Calu3 (cell line): ENCODE measurements at regions not wholly inside any gene's neighbourhood (a gene's known extent, or its start where the extent isn't known, plus 50 kb on each side); places are given as distances from the start of the nearest gene placed in this dataset.

Experiments used
- BruUV-seq: library from RNA; stranded (reverse); fragments of 400-500 nt; replicated peaks from 2 replicates; lab custom pipeline; 2021; lab: Mats Ljungman, UMichigan
- CTCF ChIA-PET: fragments of 300-600 bp; sonication (Branson Sonifier 250); formaldehyde crosslinking; loops from one replicate; lab custom pipeline; 2022; ENCODE audit warnings: antibody characterized with exemption; lab: Charles Lee
- DNase-seq: peaks from one replicate; pipeline ENCODE4 v3.0.0; 2022
- H3K27ac Mint-ChIP-seq: one replicate; pipeline ENCODE4 v1.8.0; 2022; ENCODE audit warnings: mixed read lengths; ENCODE audit not compliant: unreplicated experiment
- H3K27me3 Mint-ChIP-seq: one replicate; pipeline ENCODE4 v1.8.0; 2022; ENCODE audit warnings: mixed read lengths; ENCODE audit not compliant: unreplicated experiment
- H3K36me3 Mint-ChIP-seq: one replicate; pipeline ENCODE4 v1.8.0; 2022; ENCODE audit warnings: mild to moderate bottlenecking, moderate library complexity, mixed read lengths; ENCODE audit not compliant: insufficient read depth, unreplicated experiment
- H3K4me1 Mint-ChIP-seq: one replicate; pipeline ENCODE4 v1.8.0; 2022; ENCODE audit warnings: mild to moderate bottlenecking, low read depth, mixed read lengths; ENCODE audit not compliant: unreplicated experiment
- H3K4me3 Mint-ChIP-seq: one replicate; pipeline ENCODE4 v1.8.0; 2022; ENCODE audit warnings: mild to moderate bottlenecking, low read depth, moderate library complexity, mixed read lengths; ENCODE audit not compliant: unreplicated experiment
- H3K9me3 Mint-ChIP-seq: one replicate; pipeline ENCODE4 v1.8.0; 2022; ENCODE audit warnings: low read depth, mixed read lengths; ENCODE audit not compliant: unreplicated experiment
- CTCF ChIP-seq: fragments of 200-600 bp; IDR thresholded peaks from one replicate; pipeline ENCODE4 v1.8.0; 2022; ENCODE audit warnings: antibody characterized with exemption; ENCODE audit not compliant: unreplicated experiment
- intact Hi-C: fragments of 100-400 bp; cut with micrococcal nuclease; formaldehyde crosslinking; loops from one replicate; pipeline ENCODE4 v1.10.0; 2022; ENCODE audit not compliant: unreplicated experiment

- no peak for DNase-seq
- no peak overlapping the region for H3K27ac Mint-ChIP-seq
- CTCF ChIA-PET, result no interaction called here
Observed at GRCh38 chr7:27305854-27306253, 63.3 kb downstream of the EVX1 start.

GRCh38 chr7:27312820-27313219 is 70.2 kb downstream of the EVX1 start:
- H3K36me3 Mint-ChIP-seq, result no peaks in the 10 kb centered on the region
- CTCF ChIA-PET, result no interaction called here
- no peak overlapping the region for H3K27ac Mint-ChIP-seq
- no peaks in the 10 kb centered on the region for H3K27me3 Mint-ChIP-seq
- peaks cover 27% of the 10 kb centered on the region for H3K4me1 Mint-ChIP-seq
- H3K4me3 Mint-ChIP-seq, result no peak overlapping the region
- H3K9me3 Mint-ChIP-seq, result no peaks in the 10 kb centered on the region
- DNase-seq, result no peak
- no peak for TF ChIP-seq CTCF
- intact Hi-C loops, result no loop called here
- BruUV-seq, result no TSS peak

More at GRCh38 chr7:27305854-27306253, 63.3 kb downstream of the EVX1 start:
- intact Hi-C loops, result no loop called here
- Mint-ChIP-seq H3K4me1 (no peaks in the 10 kb centered on the region), H3K36me3 (no peaks in the 10 kb centered on the region), H3K4me3 (no peak overlapping the region), H3K27me3 (no peaks in the 10 kb centered on the region), H3K9me3 (no peaks in the 10 kb centered on the region)
- BruUV-seq, result no TSS peak
- no peak for TF ChIP-seq CTCF

- Mint-ChIP-seq H3K27ac (peak overlapping the region; percentile 89), H3K4me1 (peaks cover 34% of the 10 kb centered on the region), H3K36me3 (no peaks in the 10 kb centered on the region), H3K4me3 (peak overlapping the region; percentile 31), H3K9me3 (peaks cover 5% of the 10 kb centered on the region), H3K27me3 (no peaks in the 10 kb centered on the region)
- CTCF ChIA-PET, result interaction anchor here (0.6 to 1.8 kb wide), 13 partner anchors 10 to 118 kb away, joined by 3 to 10 read pairs (median 4); no protein-coding TSS in a partner anchor
- no peak for TF ChIP-seq CTCF
- BruUV-seq, result no TSS peak
- intact Hi-C loops, result no loop called here
- peak; percentile 71 for DNase-seq
Observed at GRCh38 chr7:27314111-27314510, 71.5 kb downstream of the EVX1 start.

- Mint-ChIP-seq H3K36me3 (no peaks in the 10 kb centered on the region), H3K4me1 (peaks cover 35% of the 10 kb centered on the region), H3K27me3 (no peaks in the 10 kb centered on the region), H3K9me3 (peaks cover 9% of the 10 kb centered on the region), H3K27ac (no peak overlapping the region), H3K4me3 (no peak overlapping the region)
- TF ChIP-seq CTCF, result no peak
- no peak for DNase-seq
- BruUV-seq, result no TSS peak
- CTCF ChIA-PET, result interaction anchor here (1.2 to 1.8 kb wide), 6 partner anchors 12 to 105 kb away, joined by 3 to 10 read pairs (median 6); no protein-coding TSS in a partner anchor
- intact Hi-C loops, result no loop called here
Observed at GRCh38 chr7:27315066-27315465, 72.5 kb downstream of the EVX1 start.
